ENCODE measurements at regions not wholly inside any gene's neighbourhood (a gene's known extent, or its start where the extent isn't known, plus 50 kb on each side); places are given as distances from the start of the nearest gene placed in this dataset.

DNA sequence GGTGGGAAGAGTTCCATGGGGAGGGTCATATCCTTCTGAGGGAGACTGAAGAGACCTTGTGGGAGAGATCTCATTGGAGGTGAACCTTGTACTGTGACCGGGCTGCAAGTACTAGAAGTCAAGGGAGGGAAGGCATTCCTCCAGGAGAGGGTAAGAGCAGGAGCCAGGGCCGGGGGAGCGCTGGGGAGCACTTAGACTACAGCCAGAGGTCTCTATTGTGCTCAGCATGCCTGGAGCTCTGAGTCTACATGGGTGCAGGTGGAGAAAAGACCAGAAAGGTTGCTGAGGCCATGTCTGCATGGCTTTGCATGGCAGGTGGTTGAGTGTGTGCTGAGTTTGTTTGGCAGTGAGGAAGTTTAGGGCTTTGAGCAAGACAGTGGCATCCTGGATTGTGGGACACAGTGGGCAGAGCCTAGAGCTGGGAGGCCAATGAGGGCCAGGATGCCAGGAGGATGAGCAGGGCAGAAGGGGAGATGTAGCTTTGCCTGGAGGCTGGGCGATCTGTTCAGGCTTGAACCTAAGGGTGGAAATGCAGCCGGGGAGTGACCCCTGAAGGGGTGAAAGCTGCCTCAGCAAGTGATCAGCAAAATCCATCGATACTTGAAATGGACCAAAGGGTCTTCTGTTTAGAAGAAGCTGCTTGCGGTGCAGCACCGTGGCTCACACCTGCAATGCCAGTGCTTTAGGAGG, 317.4 kb upstream of the TNRC6C start:
- no peak for DNase-seq

- DNase-seq: no peak
These were observed 316.8 kb upstream of the TNRC6C start for GRCh38 chr17:77641718-77642117.

GRCh38 chr17:77644181-77645071, 314.1 kb upstream of the TNRC6C start:
- no peak for DNase-seq

DNA sequence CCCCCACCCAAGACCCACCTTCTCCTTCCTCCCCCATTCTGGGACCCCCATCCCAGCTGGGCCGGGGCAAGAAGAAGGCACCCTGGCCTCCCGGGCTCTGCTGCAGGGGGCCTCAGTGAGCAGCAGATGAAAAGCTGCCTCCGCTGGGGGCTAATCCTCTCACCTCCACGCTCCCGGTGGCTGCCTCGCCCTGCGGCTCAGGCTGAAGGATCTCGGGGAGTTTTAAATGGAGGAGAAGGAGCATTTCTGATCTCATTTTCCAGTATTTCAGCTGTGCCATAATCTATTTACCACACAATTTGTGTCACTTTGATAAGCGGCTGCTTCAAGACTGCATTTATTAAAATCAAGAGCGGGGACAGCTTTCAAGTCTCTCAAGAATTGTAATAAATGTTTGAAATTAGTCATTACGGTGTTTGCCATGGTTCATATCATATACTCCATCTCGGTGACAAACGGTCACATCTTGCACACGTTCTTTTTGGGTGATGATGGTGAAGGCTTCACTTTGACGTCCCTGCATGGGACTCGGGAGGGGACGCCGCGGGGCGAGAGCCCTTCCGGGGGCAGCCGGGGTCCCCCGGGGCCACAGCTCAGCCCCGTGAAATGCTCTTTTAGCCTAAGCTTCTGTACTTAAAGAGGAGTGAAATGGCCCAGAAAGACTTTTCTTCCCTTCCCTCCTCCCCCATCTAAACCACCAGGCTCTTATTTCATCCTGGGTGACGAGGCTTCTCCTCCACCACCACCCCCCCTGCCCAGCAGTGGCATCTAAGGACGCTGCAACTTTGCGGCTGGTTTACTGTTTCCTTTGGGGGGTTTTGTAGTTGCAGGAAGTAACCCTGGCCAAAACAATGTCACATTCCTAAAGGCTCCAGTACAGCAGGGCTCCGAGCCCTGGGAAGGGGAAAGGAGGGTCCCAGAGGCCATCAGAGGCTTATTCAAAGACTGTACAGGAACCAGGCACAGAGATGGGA, 313.1 kb upstream of the TNRC6C start:
- DNase-seq: no peak

- DNase-seq: no peak
These were observed 312.5 kb upstream of the TNRC6C start for GRCh38 chr17:77646046-77646430.

GRCh38 chr17:77647531-77647930, 311.0 kb upstream of the TNRC6C start:
- no peak for DNase-seq

DNA sequence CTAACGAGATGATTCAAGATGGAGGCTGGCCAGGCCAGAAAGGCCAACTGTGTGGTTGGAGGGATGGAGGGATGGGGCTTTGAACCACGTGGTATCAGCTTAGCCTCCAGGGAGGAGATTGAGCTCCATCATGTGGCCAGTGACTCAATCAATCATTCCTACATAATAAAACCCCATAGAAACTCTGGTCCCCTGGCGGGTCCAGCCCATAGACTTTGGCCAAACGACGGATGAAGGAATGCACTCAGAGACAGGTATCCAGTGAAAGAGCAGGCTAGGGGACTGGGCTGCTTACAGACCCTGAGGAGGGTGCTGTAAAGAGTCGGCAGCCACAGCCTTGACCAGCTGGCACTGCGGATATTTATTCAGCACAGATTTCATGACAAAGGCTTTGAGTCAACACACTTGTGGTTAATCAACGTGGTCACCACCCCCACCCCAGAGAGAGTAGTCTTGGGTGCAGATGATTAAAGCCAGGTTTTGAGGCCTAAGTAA, 308.7 kb upstream of the TNRC6C start:
- DNase-seq: no peak

- DNase-seq: no peak
These were observed 306.5 kb upstream of the TNRC6C start for GRCh38 chr17:77651988-77652387.

DNA sequence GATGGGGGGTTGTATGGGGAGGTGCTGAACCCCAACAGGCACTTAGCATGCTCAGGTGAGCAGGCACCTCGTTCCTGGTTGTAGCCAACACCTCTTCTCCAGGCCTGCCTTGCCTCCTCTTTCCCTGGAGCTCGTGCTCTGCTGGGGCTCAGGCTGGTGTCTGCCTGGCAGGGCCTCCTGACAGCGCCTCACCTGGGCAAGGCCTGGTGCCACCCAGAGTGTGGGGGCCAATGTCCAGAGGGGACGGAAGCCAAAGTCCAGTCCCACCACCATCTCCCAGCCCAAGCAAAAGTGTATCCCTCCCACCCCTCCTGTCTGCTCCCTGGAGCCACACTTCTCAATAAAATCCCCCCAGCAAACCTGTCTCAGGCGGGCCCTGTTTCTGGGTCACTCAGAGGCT, 304.2 kb upstream of the TNRC6C start:
- no peak for DNase-seq

DNA sequence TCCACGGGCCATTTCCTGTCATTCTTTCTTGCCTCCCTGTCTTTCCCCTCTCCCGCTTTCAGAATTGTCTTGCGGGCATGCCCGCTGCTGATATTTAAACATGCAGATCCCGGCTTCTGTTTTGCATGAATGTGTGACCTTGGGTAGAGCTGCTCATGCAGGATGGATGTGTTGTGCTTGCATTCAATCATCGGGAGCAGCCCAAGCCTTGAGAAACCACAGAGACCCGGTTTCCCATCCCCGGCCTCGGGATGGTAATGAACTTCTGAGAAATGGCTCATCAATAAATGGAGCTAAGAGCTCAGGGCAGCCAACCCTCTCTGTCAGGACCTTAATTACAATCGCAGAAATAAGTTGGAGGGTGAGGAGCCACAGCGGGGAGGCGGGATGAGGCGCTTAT, 303.7 kb upstream of the TNRC6C start:
- no peak for DNase-seq

GRCh38 chr17:77656054-77656453, 302.4 kb upstream of the TNRC6C start:
- DNase-seq: no peak

DNA sequence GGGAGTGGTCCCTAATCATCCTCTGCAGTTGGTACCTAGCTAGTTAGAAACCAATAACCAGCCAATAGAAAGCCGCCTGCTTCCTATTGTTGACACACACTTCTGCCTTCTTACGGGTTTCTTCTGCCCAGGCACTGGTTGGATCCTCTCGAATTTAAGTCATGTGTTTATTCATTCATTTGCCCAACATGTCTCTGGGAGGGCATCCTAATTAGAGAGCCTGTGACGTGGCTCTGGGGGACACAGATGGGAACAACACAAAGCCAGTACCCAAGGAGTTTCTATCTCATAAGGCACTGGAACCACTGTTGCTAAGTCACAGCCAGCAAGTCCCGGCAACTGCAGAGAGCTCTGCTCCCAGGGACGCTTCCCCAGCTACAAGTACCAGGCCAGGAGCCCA, 300.7 kb upstream of the TNRC6C start:
- no peak for DNase-seq

DNA sequence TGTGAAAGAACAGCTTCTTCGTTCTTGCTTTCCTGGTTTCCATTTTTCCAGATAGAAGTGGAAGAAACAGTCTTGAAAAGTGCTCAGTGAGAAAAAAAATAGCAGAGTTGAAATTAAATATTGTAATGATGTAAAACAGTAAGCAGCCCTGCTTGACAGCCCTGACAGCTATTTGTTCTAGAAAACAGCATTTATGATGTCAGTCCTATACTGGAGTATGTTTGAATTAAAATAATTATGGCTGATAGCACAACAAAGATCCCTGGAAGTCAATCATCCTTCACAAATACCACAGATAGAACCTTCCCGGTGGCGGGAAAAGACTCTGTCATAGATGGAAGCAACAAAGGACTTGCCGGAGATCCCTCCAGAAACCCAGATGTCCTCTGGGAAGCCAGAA, 298.0 kb upstream of the TNRC6C start:
- no peak for DNase-seq

DNA sequence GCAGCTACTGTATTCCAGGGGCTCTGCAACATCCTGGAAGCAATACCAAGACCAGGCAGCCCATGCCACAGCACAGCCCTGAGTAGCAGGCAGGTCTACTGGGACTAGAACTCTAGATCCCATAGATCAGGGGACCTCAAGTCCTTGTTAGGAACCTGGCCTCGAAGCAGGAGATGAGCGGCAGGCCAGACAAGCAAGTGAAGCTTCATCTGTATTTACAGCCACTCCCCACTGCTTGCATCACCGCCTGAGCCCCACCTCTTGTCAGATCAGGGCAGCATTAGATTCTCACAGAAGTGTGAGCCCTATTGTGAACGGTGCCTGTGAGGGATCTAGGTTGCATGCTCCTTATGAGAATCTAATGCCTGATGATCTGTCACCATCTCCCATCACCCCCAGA, 295.7 kb upstream of the TNRC6C start:
- no peak for DNase-seq

GRCh38 chr17:77664097-77664729, 294.3 kb upstream of the TNRC6C start:
- no peak for DNase-seq

DNA sequence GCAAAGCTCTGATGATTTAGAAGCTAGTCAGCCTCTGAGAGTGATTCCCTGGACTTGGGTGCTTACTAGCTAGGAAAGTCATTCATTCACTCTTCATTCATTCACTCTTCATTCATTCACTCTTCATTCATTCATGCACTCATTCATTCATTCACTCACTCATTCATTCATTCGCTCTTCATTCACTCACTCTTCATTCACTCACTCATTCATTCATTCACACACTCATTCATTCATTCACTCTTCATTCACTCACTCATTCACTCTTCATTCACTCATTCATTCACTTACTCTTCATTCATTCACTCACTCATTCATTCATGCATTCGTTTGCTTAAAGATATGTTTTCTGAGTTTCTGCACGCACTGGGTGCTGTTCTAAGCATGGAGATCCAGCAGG, 292.7 kb upstream of the TNRC6C start:
- no peak for DNase-seq

DNA sequence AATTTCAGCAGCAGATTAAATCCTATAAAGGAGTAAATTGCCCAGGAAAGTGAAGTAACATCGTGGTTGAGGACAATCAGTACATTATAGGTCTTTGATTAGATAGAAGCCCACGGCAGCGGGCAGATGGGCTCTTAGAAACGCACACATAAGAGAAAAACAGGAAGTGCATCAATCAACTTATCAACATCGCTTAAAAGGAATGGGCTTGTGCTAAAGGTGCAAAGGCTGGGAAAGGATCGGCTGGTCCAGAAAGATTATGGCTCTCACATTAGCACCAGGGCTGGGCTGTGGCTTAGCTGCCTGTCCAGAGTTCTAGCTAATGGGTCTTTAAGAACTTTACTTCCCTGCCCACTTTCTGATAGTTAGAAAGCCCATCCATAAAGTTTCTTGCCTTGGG, 292.0 kb upstream of the TNRC6C start:
- DNase-seq: no peak

DNA sequence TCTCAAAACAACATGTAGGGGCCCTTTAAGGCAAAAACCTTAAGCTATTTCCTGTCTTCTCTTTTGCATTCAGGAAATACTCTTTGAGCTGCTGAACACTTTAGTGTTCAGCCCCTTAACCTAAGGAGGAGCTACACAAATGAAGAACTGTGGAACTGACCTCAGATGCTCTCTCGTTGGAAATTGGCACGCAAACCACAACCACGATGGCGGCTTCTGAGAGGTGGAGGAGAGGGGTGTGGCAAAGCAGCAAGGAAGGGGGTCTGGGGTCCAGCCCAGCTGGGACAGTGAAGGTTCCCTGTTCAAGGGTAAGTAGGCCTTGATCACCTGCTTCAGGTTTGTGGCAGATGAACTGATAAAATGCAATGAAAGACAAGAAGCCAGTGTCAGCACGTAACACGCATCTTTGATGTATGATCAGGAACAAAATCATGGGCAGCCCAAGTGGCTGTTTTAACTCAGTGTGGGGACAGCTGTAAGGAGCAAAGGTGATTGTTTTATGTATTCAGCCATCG, 291.6 kb upstream of the TNRC6C start:
- DNase-seq: no peak

DNA sequence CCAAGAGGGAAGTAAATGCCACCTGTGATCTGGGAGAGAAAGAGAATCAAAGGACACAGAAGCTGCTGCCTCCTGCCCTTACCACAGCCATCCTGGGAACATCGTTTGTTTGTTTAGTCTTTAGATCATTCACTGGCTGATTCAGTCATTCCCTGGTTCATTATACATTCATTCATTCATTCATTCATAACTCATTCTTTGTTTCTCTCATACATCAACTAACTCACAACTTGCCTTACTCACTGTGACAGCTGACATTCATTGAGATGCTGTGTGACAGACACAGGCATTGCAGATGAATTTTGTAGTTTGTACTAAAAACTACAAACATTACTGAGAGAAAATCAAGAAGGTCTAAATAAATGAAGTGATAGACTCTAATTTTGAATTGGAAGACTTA, 291.0 kb upstream of the TNRC6C start:
- no peak for DNase-seq

GRCh38 chr17:77668518-77668917, 290.0 kb upstream of the TNRC6C start:
- no peak for DNase-seq

- no peak for DNase-seq
These were observed 288.3 kb upstream of the TNRC6C start for GRCh38 chr17:77670173-77670572.

GRCh38 chr17:77674358-77674757, 284.1 kb upstream of the TNRC6C start:
- DNase-seq: no peak
